Karpas-422 (cell line): ENCODE measurements at regions not wholly inside any gene's neighbourhood (a gene's known extent, or its start where the extent isn't known, plus 50 kb on each side); places are given as distances from the start of the nearest gene placed in this dataset.

Source experiments
- DNase-seq: peaks from one replicate; pipeline ENCODE4 v3.0.0-alpha.2; 2015
- H2AFZ ChIP-seq: fragments of 200-600 bp; sonication (generic); 2 replicates; pipeline ENCODE4 v1.6.1; 2014; ENCODE audit warnings: antibody characterized with exemption, low read length, mixed read lengths
- H3K27ac ChIP-seq: fragments of 200-600 bp; sonication (generic); 2 replicates; pipeline ENCODE4 v1.5.1; 2014; ENCODE audit warnings: mild to moderate bottlenecking, low read length, moderate library complexity
- H3K27me3 ChIP-seq: fragments of 200-600 bp; sonication (generic); 2 replicates; pipeline ENCODE4 v1.6.1; 2014; ENCODE audit warnings: low read length, mixed read lengths
- H3K36me3 ChIP-seq: fragments of 200-600 bp; sonication (generic); 2 replicates; pipeline ENCODE4 v1.6.1; 2014; ENCODE audit warnings: low read length, mixed read lengths; ENCODE audit not compliant: insufficient read depth
- H3K4me1 ChIP-seq: fragments of 200-600 bp; sonication (generic); 2 replicates; pipeline ENCODE4 v1.6.1; 2014; ENCODE audit warnings: mild to moderate bottlenecking, low read length, mixed read lengths
- H3K4me2 ChIP-seq: fragments of 200-600 bp; sonication (generic); 2 replicates; pipeline ENCODE4 v1.6.1; 2014; ENCODE audit warnings: low read length, low read depth, mild to moderate bottlenecking; ENCODE audit not compliant: poor library complexity, severe bottlenecking
- H3K4me3 ChIP-seq: fragments of 200-600 bp; sonication (generic); 2 replicates; pipeline ENCODE4 v1.5.1; 2014; ENCODE audit warnings: mild to moderate bottlenecking, antibody characterized with exemption, low read length, mixed read lengths
- H3K79me2 ChIP-seq: fragments of 200-600 bp; sonication (generic); 2 replicates; pipeline ENCODE4 v1.6.1; 2014; ENCODE audit warnings: mild to moderate bottlenecking, low read length, mixed read lengths
- H3K9ac ChIP-seq: fragments of 200-600 bp; sonication (generic); 2 replicates; pipeline ENCODE4 v1.6.0; 2014; ENCODE audit warnings: low read length
- H3K9me2 ChIP-seq: fragments of 200-600 bp; sonication (generic), shearing (Covaris generic); replicated peaks from 2 replicates; pipeline ENCODE4 v1.6.0; 2014; ENCODE audit warnings: mild to moderate bottlenecking, low read length, moderate library complexity; ENCODE audit not compliant: insufficient read depth
- H3K9me3 ChIP-seq: fragments of 300-700, 200-600 bp; sonication (generic); 2 replicates; pipeline ENCODE4 v1.6.1; 2014; ENCODE audit warnings: low read length, mixed read lengths
- H4K20me1 ChIP-seq: fragments of 200-600 bp; sonication (generic); 2 replicates; pipeline ENCODE4 v1.6.1; 2014; ENCODE audit warnings: mild to moderate bottlenecking, antibody characterized with exemption, low read length, low read depth; ENCODE audit not compliant: insufficient read depth

- H3K79me2 ChIP-seq = no peaks in the 10 kb centered on the region
- no peaks in the 10 kb centered on the region for H3K27me3 ChIP-seq
- DNase-seq = peak; percentile 46
- H4K20me1 ChIP-seq = no peaks in the 10 kb centered on the region
- no peak overlapping the region for H3K4me3 ChIP-seq
- H3K9me3 ChIP-seq = no peaks in the 10 kb centered on the region
- H3K27ac ChIP-seq = no peak overlapping the region
- no peak overlapping the region for H2AFZ ChIP-seq
- H3K9ac ChIP-seq = no peak overlapping the region
- no peaks in the 10 kb centered on the region for H3K36me3 ChIP-seq
- H3K4me2 ChIP-seq = no peak overlapping the region
- H3K9me2 ChIP-seq = no peaks in the 10 kb centered on the region
- H3K4me1 ChIP-seq = peaks cover 13% of the 10 kb centered on the region
Measured at GRCh38 chr10:36366843-36367242, 724.7 kb upstream of the FZD8 start.

- H2AFZ ChIP-seq = no peak overlapping the region
- H3K9ac ChIP-seq = no peak overlapping the region
- no peak overlapping the region for H3K4me3 ChIP-seq
- no peaks in the 10 kb centered on the region for H3K9me2 ChIP-seq
- H3K36me3 ChIP-seq = no peaks in the 10 kb centered on the region
- no peaks in the 10 kb centered on the region for H3K9me3 ChIP-seq
- no peaks in the 10 kb centered on the region for H3K27me3 ChIP-seq
- no peak overlapping the region for H3K27ac ChIP-seq
- peaks cover 13% of the 10 kb centered on the region for H3K4me1 ChIP-seq
- no peak overlapping the region for H3K4me2 ChIP-seq
- no peaks in the 10 kb centered on the region for H4K20me1 ChIP-seq
- H3K79me2 ChIP-seq = no peaks in the 10 kb centered on the region
- DNase-seq = no peak
Measured at GRCh38 chr10:36366065-36366464, 724.0 kb upstream of the FZD8 start.

GRCh38 chr10:36362257-36362656, 720.2 kb upstream of the FZD8 start:
- H3K4me1 ChIP-seq = peaks cover 13% of the 10 kb centered on the region
- DNase-seq = no peak
- H3K9me2 ChIP-seq = no peaks in the 10 kb centered on the region
- no peaks in the 10 kb centered on the region for H3K9me3 ChIP-seq
- no peak overlapping the region for H3K9ac ChIP-seq
- no peak overlapping the region for H3K4me3 ChIP-seq
- H3K36me3 ChIP-seq = no peaks in the 10 kb centered on the region
- H3K4me2 ChIP-seq = no peak overlapping the region
- no peaks in the 10 kb centered on the region for H3K79me2 ChIP-seq
- H2AFZ ChIP-seq = no peak overlapping the region
- no peaks in the 10 kb centered on the region for H3K27me3 ChIP-seq
- no peaks in the 10 kb centered on the region for H4K20me1 ChIP-seq
- no peak overlapping the region for H3K27ac ChIP-seq

- Histone ChIP-seq H3K27ac (no peak overlapping the region), H3K9ac (no peak overlapping the region), H3K9me3 (no peaks in the 10 kb centered on the region), H2AFZ (no peak overlapping the region), H3K9me2 (no peaks in the 10 kb centered on the region), H3K4me2 (no peak overlapping the region), H3K36me3 (no peaks in the 10 kb centered on the region), H3K27me3 (no peaks in the 10 kb centered on the region), H3K4me1 (peaks cover 6% of the 10 kb centered on the region), H3K79me2 (no peaks in the 10 kb centered on the region), H4K20me1 (no peaks in the 10 kb centered on the region), H3K4me3 (no peak overlapping the region)
- DNase-seq = no peak
Measured at GRCh38 chr10:36358736-36359135, 716.6 kb upstream of the FZD8 start.

GRCh38 chr10:36354633-36355032, 712.5 kb upstream of the FZD8 start:
- Histone ChIP-seq H3K79me2 (no peaks in the 10 kb centered on the region), H3K9ac (no peak overlapping the region), H3K9me3 (no peaks in the 10 kb centered on the region), H3K4me1 (no peaks in the 10 kb centered on the region), H3K4me2 (no peak overlapping the region), H3K27me3 (no peaks in the 10 kb centered on the region), H2AFZ (no peak overlapping the region), H4K20me1 (no peaks in the 10 kb centered on the region), H3K4me3 (no peak overlapping the region), H3K36me3 (no peaks in the 10 kb centered on the region), H3K27ac (no peak overlapping the region), H3K9me2 (no peaks in the 10 kb centered on the region)
- DNase-seq = no peak

GRCh38 chr10:36351159-36351558, 709.1 kb upstream of the FZD8 start:
- H3K4me1 ChIP-seq = no peaks in the 10 kb centered on the region
- H3K36me3 ChIP-seq = no peaks in the 10 kb centered on the region
- H2AFZ ChIP-seq = no peak overlapping the region

GRCh38 chr10:36349445-36350078, 707.5 kb upstream of the FZD8 start:
- no peaks in the 10 kb centered on the region for H3K9me3 ChIP-seq
- no peak overlapping the region for H3K9ac ChIP-seq
- H3K4me2 ChIP-seq = no peak overlapping the region
- H3K36me3 ChIP-seq = no peaks in the 10 kb centered on the region
- no peak overlapping the region for H3K4me3 ChIP-seq
- H4K20me1 ChIP-seq = no peaks in the 10 kb centered on the region
- H2AFZ ChIP-seq = no peak overlapping the region
- H3K9me2 ChIP-seq = no peaks in the 10 kb centered on the region
- H3K4me1 ChIP-seq = no peaks in the 10 kb centered on the region
- DNase-seq = no peak
- no peak overlapping the region for H3K27ac ChIP-seq
- no peaks in the 10 kb centered on the region for H3K27me3 ChIP-seq
- no peaks in the 10 kb centered on the region for H3K79me2 ChIP-seq

More at GRCh38 chr10:36351159-36351558, 709.1 kb upstream of the FZD8 start:
- no peaks in the 10 kb centered on the region for H3K79me2 ChIP-seq
- no peak overlapping the region for H3K4me3 ChIP-seq
- no peaks in the 10 kb centered on the region for H3K9me2 ChIP-seq
- no peaks in the 10 kb centered on the region for H4K20me1 ChIP-seq
- H3K27ac ChIP-seq = no peak overlapping the region
- no peaks in the 10 kb centered on the region for H3K27me3 ChIP-seq
- H3K9ac ChIP-seq = no peak overlapping the region
- no peak overlapping the region for H3K4me2 ChIP-seq
- H3K9me3 ChIP-seq = no peaks in the 10 kb centered on the region
- no peak for DNase-seq

GRCh38 chr10:36345807-36346206, 703.7 kb upstream of the FZD8 start:
- Histone ChIP-seq H2AFZ (no peak overlapping the region), H3K27me3 (no peaks in the 10 kb centered on the region), H3K4me1 (no peaks in the 10 kb centered on the region), H3K9me2 (no peaks in the 10 kb centered on the region), H3K4me3 (no peak overlapping the region), H3K36me3 (no peaks in the 10 kb centered on the region), H3K79me2 (no peaks in the 10 kb centered on the region), H3K9ac (no peak overlapping the region), H3K9me3 (no peaks in the 10 kb centered on the region), H3K4me2 (no peak overlapping the region), H3K27ac (no peak overlapping the region), H4K20me1 (no peaks in the 10 kb centered on the region)
- DNase-seq = no peak

- Histone ChIP-seq H3K27ac (no peak overlapping the region), H3K9me2 (no peaks in the 10 kb centered on the region), H3K4me2 (no peak overlapping the region), H3K9me3 (no peaks in the 10 kb centered on the region), H3K79me2 (no peaks in the 10 kb centered on the region), H3K36me3 (no peaks in the 10 kb centered on the region), H3K9ac (no peak overlapping the region), H3K4me3 (no peak overlapping the region), H4K20me1 (no peaks in the 10 kb centered on the region), H3K4me1 (no peaks in the 10 kb centered on the region), H2AFZ (no peak overlapping the region), H3K27me3 (no peaks in the 10 kb centered on the region)
- no peak for DNase-seq
Measured at GRCh38 chr10:36345175-36345533, 703.1 kb upstream of the FZD8 start.
